ENCODE measurements at regions not wholly inside any gene's neighbourhood (a gene's known extent, or its start where the extent isn't known, plus 50 kb on each side); places are given as distances from the start of the nearest gene placed in this dataset.

- no peak for TF ChIP-seq POLR2AphosphoS5 (IDR thresholded peaks at IDR 0.05; ENCODE audit: low read depth, low read length)
- no peak for TF ChIP-seq POLR2A (IDR thresholded peaks at IDR 0.05; ENCODE audit: borderline replicate concordance, extremely low read depth, insufficient read depth, insufficient read length)
- TF ChIP-seq SP1 (IDR thresholded peaks at IDR 0.05; ENCODE audit: low read depth), result no peak
Observed at GRCh38 chr5:174376056-174376455, 330.6 kb downstream of the NSG2 start.

Data from HCT116 (cell line).